Breast epithelium (tissue), 4 donors: ENCODE measurements at regions not wholly inside any gene's neighbourhood (a gene's known extent, or its start where the extent isn't known, plus 50 kb on each side); places are given as distances from the start of the nearest gene placed in this dataset.

Experiments
- DNase-seq, 2 donors: peaks; one replicate each; pipeline ENCODE4 v3.0.0-alpha.2; 2019; ENCODE audit warnings: low spot score in 2 of 2
- H3K27ac ChIP-seq, 2 donors: fragments of 200-600 bp; sonication (generic) in 1 of 2; one replicate each; pipeline ENCODE4 v1.5.1; 2016 to 2019; ENCODE audit warnings: mild to moderate bottlenecking in 1 of 2
- H3K27me3 ChIP-seq, 2 donors: fragments of 200-600 bp; sonication (generic) in 1 of 2; one replicate each; pipeline versions ENCODE4 v1.5.1 to v1.6.0; 2017 to 2019; ENCODE audit warnings: control low read depth in 1 of 2, mild to moderate bottlenecking in 1 of 2
- H3K36me3 ChIP-seq: fragments of 200-600 bp; one replicate; pipeline ENCODE4 v1.5.1; 2019
- H3K4me1 ChIP-seq, 2 donors: fragments of 200-600 bp; sonication (generic); one replicate each; pipeline ENCODE4 v1.5.1; 2016 to 2019; ENCODE audit warnings: control low read depth in 1 of 2
- H3K4me3 ChIP-seq, 3 donors: fragments of 200-600 bp; sonication (generic); 1 replicate in 2 of 3; 2 replicates in 1 of 3; pipeline ENCODE4 v1.5.1; 2016 to 2019; ENCODE audit warnings: mild to moderate bottlenecking in 3 of 3, moderate library complexity in 2 of 3
- H3K9me3 ChIP-seq, 2 donors: fragments of 200-600 bp; sonication (generic) in 1 of 2; one replicate each; pipeline ENCODE4 v1.5.1; 2016 to 2019; ENCODE audit warnings: control low read depth in 1 of 2
- POLR2A ChIP-seq: fragments of 450-650 bp; IDR thresholded peaks from one replicate; pipeline ENCODE4 v1.6.1; 2016; ENCODE audit warnings: antibody characterized with exemption, mild to moderate bottlenecking, moderate library complexity
- POLR2AphosphoS5 ChIP-seq, 3 donors: sonication (generic); formaldehyde crosslinking; IDR thresholded peaks; one replicate each; pipeline ENCODE4 v1.6.1; 2017; ENCODE audit warnings: antibody characterized with exemption in 3 of 3
- intact Hi-C: fragments of 100-400 bp; cut with DNase I; formaldehyde crosslinking; loops from one replicate; pipeline ENCODE4 v1.15.1; 2023; ENCODE audit warnings: low total_unique reads
- TF ChIP-seq, protein P1 (sequence below), 3 donors: fragments of 450-650 bp; IDR thresholded peaks; one replicate each; pipeline ENCODE4 v1.5.1; 2016 to 2017; ENCODE audit warnings: antibody characterized with exemption in 3 of 3, mild to moderate bottlenecking in 3 of 3, moderate library complexity in 3 of 3

DNA sequence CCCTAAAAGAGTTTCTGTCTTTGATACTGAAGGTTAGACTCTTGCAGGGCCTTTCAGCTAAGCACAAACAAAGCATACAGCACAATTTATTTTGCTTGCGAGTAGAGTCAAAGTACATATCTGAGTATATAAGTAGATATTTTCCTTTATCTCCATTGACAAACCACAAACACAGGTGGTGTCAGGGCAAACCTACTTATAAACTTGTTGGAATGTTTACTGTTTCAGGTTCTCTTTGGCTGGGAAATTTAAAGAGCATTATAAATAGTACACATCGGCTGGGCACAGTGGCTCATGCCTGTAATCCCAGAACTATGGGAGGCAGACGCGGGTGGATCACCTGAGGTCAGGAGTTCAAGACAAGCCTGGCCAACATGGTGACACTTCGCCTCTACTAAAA, 442.6 kb upstream of the PSMD7 start:
- intact Hi-C loops: no loop called here
- TF ChIP-seq POLR2A (no peak), POLR2AphosphoS5 (IDR thresholded peaks at IDR 0.05) (no peak)
- TF ChIP-seq, protein P1, sequence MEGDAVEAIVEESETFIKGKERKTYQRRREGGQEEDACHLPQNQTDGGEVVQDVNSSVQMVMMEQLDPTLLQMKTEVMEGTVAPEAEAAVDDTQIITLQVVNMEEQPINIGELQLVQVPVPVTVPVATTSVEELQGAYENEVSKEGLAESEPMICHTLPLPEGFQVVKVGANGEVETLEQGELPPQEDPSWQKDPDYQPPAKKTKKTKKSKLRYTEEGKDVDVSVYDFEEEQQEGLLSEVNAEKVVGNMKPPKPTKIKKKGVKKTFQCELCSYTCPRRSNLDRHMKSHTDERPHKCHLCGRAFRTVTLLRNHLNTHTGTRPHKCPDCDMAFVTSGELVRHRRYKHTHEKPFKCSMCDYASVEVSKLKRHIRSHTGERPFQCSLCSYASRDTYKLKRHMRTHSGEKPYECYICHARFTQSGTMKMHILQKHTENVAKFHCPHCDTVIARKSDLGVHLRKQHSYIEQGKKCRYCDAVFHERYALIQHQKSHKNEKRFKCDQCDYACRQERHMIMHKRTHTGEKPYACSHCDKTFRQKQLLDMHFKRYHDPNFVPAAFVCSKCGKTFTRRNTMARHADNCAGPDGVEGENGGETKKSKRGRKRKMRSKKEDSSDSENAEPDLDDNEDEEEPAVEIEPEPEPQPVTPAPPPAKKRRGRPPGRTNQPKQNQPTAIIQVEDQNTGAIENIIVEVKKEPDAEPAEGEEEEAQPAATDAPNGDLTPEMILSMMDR (IDR thresholded peaks at IDR 0.05): no peak
- no peak for DNase-seq
- Histone ChIP-seq H3K4me1 (no peaks in the 10 kb centered on the region), H3K27me3 (no peaks in the 10 kb centered on the region), H3K36me3 (no peaks in the 10 kb centered on the region), H3K4me3 (no peak overlapping the region), H3K27ac (no peak overlapping the region), H3K9me3 (peaks cover 0 to 6% of the 10 kb centered on the region in 2 donors)

DNA sequence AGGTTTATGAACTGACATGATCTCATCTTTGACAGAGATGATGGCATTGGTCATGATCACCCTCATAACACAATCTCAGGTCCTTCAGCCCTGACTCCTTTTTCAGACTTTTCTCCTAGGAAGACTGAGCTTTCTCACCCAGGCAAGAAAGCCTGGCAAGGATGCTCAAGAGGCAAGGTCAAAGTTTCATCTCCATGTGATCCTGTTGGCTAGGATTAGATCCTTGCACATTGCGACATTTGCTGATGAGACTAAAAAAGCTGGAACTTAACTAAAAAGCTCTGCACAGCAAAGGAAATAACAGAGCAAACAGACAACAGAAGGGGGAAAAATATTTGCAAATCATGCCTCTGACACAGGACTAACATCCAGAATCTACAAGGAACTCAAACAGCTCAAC, 444.1 kb upstream of the PSMD7 start:
- Histone ChIP-seq H3K9me3 (peaks cover 0 to 6% of the 10 kb centered on the region in 2 donors), H3K36me3 (no peaks in the 10 kb centered on the region), H3K27ac (no peak overlapping the region), H3K4me3 (no peak overlapping the region), H3K27me3 (no peaks in the 10 kb centered on the region), H3K4me1 (no peaks in the 10 kb centered on the region)
- DNase-seq: no peak
- intact Hi-C loops: no loop called here
- TF ChIP-seq, protein P1 (IDR thresholded peaks at IDR 0.05): no peak
- TF ChIP-seq POLR2AphosphoS5 (IDR thresholded peaks at IDR 0.05) (no peak), POLR2A (no peak)

DNA sequence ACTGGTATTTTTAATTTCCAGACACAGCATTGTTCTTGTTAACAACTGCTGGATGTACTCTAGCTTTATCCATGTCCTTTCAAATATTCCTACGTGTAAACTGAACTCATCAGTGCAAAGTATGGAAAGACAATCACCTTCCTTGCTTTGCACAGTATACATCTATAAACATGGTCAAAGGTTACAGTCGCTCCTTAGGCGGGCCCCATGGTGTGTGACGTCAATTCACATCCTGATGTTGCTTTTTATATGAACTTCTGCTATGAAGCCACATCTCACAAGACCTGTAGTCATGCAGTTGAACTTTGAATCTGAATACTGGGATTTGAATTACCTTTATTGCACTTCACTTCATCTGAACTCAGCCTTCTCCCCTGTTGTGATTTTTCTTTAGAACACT, 447.6 kb upstream of the PSMD7 start:
- DNase-seq: no peak
- Histone ChIP-seq H3K9me3 (peaks cover 0 to 6% of the 10 kb centered on the region in 2 donors), H3K27ac (no peak overlapping the region), H3K36me3 (no peaks in the 10 kb centered on the region), H3K4me1 (no peaks in the 10 kb centered on the region), H3K4me3 (no peak overlapping the region), H3K27me3 (no peaks in the 10 kb centered on the region)
- intact Hi-C loops: no loop called here
- TF ChIP-seq POLR2AphosphoS5 (IDR thresholded peaks at IDR 0.05) (no peak), POLR2A (no peak)
- TF ChIP-seq, protein P1 (IDR thresholded peaks at IDR 0.05): no peak

- no peak for DNase-seq
- no peaks in the 10 kb centered on the region for H3K9me3 ChIP-seq
- H3K27me3 ChIP-seq: no peaks in the 10 kb centered on the region
- TF ChIP-seq, protein P1 (IDR thresholded peaks at IDR 0.05): no peak
- TF ChIP-seq POLR2AphosphoS5 (IDR thresholded peaks at IDR 0.05): no peak
- no peak for TF ChIP-seq POLR2A
- no peaks in the 10 kb centered on the region for H3K36me3 ChIP-seq
- intact Hi-C loops: no loop called here
- H3K27ac ChIP-seq: no peak overlapping the region
- H3K4me3 ChIP-seq: no peak overlapping the region
- no peaks in the 10 kb centered on the region for H3K4me1 ChIP-seq
Observed at GRCh38 chr16:73847090-73847489, 449.5 kb upstream of the PSMD7 start.

- no peak for DNase-seq
- Histone ChIP-seq H3K27ac (no peak overlapping the region), H3K27me3 (no peaks in the 10 kb centered on the region), H3K4me1 (no peaks in the 10 kb centered on the region), H3K9me3 (no peaks in the 10 kb centered on the region), H3K36me3 (no peaks in the 10 kb centered on the region), H3K4me3 (no peak overlapping the region)
- intact Hi-C loops: no loop called here
- TF ChIP-seq POLR2AphosphoS5 (IDR thresholded peaks at IDR 0.05): no peak
- TF ChIP-seq, protein P1 (IDR thresholded peaks at IDR 0.05): no peak
- no peak for TF ChIP-seq POLR2A
Observed at GRCh38 chr16:73846356-73846755, 450.3 kb upstream of the PSMD7 start.
